Suprapubic skin (tissue), 3 donors: ENCODE measurements at regions not wholly inside any gene's neighbourhood (a gene's known extent, or its start where the extent isn't known, plus 50 kb on each side); places are given as distances from the start of the nearest gene placed in this dataset.

ENCODE experiments used
- CTCF ChIP-seq, 2 donors: fragments of 200-600 bp in 1 of 2; fragments of 450-650 bp in 1 of 2; sonication (generic) in 1 of 2; IDR thresholded peaks; one replicate each; pipeline ENCODE4 v1.5.1; 2016 to 2019; ENCODE audit warnings: antibody characterized with exemption in 2 of 2, mild to moderate bottlenecking in 1 of 2, moderate library complexity in 1 of 2
- EP300 ChIP-seq: sonication (generic); formaldehyde crosslinking; IDR thresholded peaks from one replicate; pipeline ENCODE4 v1.6.1; 2017; ENCODE audit warnings: antibody characterized with exemption
- POLR2A ChIP-seq, 2 donors: fragments of 450-650 bp; IDR thresholded peaks; one replicate each; pipeline ENCODE4 v1.6.1; 2017; ENCODE audit warnings: antibody characterized with exemption in 2 of 2, mild to moderate bottlenecking in 2 of 2, moderate library complexity in 2 of 2

GRCh38 chr12:4850857-4851380 is 58.8 kb upstream of the KCNA1 start:
- no peak for TF ChIP-seq CTCF (IDR thresholded peaks at IDR 0.05)
- TF ChIP-seq POLR2A (IDR thresholded peaks at IDR 0.05) = no peak
- TF ChIP-seq EP300 = no peak
